ENCODE measurements at regions not wholly inside any gene's neighbourhood (a gene's known extent, or its start where the extent isn't known, plus 50 kb on each side); places are given as distances from the start of the nearest gene placed in this dataset.

GRCh38 chr18:78607221-78607620, 372.4 kb upstream of the SALL3 start:
- no peaks in the 10 kb centered on the region for H3K9me3 ChIP-seq (ENCODE audit: low read length)
- ChIA-PET POLR2A (no interaction called here), CTCF (ENCODE audit: low intra/inter-chr PET ratio, low total read pairs) (no interaction called here)
- no TSS peak for BruUV-seq (replicated peaks)
- intact Hi-C loops (cut with micrococcal nuclease; ENCODE audit: unreplicated experiment) (no loop called here), in situ Hi-C loops (cut with HindIII; ENCODE audit: extremely low pct_ligation_motif_present, low pct_unique_long_range_greater_than_20kb) (no loop called here)
- H3K79me2 ChIP-seq (ENCODE audit: insufficient read depth, low read length) = no peaks in the 10 kb centered on the region
- peaks cover 0 to 24% of the 10 kb centered on the region in 2 experiments; a peak in 4 of 5 replicates for H3K27me3 ChIP-seq (ENCODE audit: control insufficient read depth in 1 of 2, insufficient read depth in 2 of 2, low read length in 2 of 2)
- no peak overlapping the region for H3K4me2 ChIP-seq (ENCODE audit: low read depth, low read length)
- DNase-seq (ENCODE audit: low spot score) (no peak), FAIRE-seq (no peak), ATAC-seq (no peak)
- 56% methylated on average over 17 of the region's 17 CpGs for WGBS (ENCODE audit: low lambda C conversion rate)
- no peak for TF ChIP-seq KDM4B (CRISPR knock-in tag; IDR thresholded peaks at IDR 0.05)
- TF ChIP-seq, protein P1, sequence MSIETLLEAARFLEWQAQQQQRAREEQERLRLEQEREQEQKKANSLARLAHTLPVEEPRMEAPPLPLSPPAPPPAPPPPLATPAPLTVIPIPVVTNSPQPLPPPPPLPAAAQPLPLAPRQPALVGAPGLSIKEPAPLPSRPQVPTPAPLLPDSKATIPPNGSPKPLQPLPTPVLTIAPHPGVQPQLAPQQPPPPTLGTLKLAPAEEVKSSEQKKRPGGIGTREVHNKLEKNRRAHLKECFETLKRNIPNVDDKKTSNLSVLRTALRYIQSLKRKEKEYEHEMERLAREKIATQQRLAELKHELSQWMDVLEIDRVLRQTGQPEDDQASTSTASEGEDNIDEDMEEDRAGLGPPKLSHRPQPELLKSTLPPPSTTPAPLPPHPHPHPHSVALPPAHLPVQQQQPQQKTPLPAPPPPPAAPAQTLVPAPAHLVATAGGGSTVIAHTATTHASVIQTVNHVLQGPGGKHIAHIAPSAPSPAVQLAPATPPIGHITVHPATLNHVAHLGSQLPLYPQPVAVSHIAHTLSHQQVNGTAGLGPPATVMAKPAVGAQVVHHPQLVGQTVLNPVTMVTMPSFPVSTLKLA (IDR thresholded peaks at IDR 0.05) = peak; percentile 61
- no peaks in the 10 kb centered on the region for H3K4me1 ChIP-seq (ENCODE audit: insufficient read depth, low read length)
- no peak overlapping the region for H3K9ac ChIP-seq (ENCODE audit: insufficient read depth, low read depth, low read length)
- H3K36me3 ChIP-seq (replicated peaks in 1 of 2; ENCODE audit: control insufficient read depth in 1 of 2, insufficient read depth in 2 of 2, low read length in 2 of 2) = no peaks in the 10 kb centered on the region
- H3K4me3 ChIP-seq (replicated peaks in 1 of 3; ENCODE audit: insufficient read depth in 1 of 3, low read depth in 2 of 3, low read length in 3 of 3) = no peak overlapping the region
- no peaks in the 10 kb centered on the region for H4K20me1 ChIP-seq (ENCODE audit: insufficient read depth, low read length)
- H3K27ac ChIP-seq (ENCODE audit: extremely low read length, insufficient read depth, low read length) = no peak overlapping the region
- no peak overlapping the region for H2AFZ ChIP-seq (ENCODE audit: low read length)

- ATAC-seq = no peak
- ChIA-PET POLR2A (no interaction called here), CTCF (ENCODE audit: low intra/inter-chr PET ratio, low total read pairs) (no interaction called here)
- H2AFZ ChIP-seq (ENCODE audit: low read length) = no peak overlapping the region
- H3K4me2 ChIP-seq (ENCODE audit: low read depth, low read length) = no peak overlapping the region
- peaks cover 0 to 22% of the 10 kb centered on the region in 2 experiments; a peak in 4 of 5 replicates for H3K27me3 ChIP-seq (ENCODE audit: control insufficient read depth in 1 of 2, insufficient read depth in 2 of 2, low read length in 2 of 2)
- no peak overlapping the region for H3K27ac ChIP-seq (ENCODE audit: extremely low read length, insufficient read depth, low read length)
- no peak for DNase-seq (ENCODE audit: low spot score)
- no peak overlapping the region for H3K9ac ChIP-seq (ENCODE audit: insufficient read depth, low read depth, low read length)
- H3K4me3 ChIP-seq (replicated peaks in 1 of 3; ENCODE audit: insufficient read depth in 1 of 3, low read depth in 2 of 3, low read length in 3 of 3) = no peak overlapping the region
- intact Hi-C loops (cut with micrococcal nuclease; ENCODE audit: unreplicated experiment) (no loop called here), in situ Hi-C loops (cut with HindIII; ENCODE audit: extremely low pct_ligation_motif_present, low pct_unique_long_range_greater_than_20kb) (no loop called here)
- H3K36me3 ChIP-seq (replicated peaks in 1 of 2; ENCODE audit: control insufficient read depth in 1 of 2, insufficient read depth in 2 of 2, low read length in 2 of 2) = no peaks in the 10 kb centered on the region
- no peaks in the 10 kb centered on the region for H3K4me1 ChIP-seq (ENCODE audit: insufficient read depth, low read length)
- no peaks in the 10 kb centered on the region for H4K20me1 ChIP-seq (ENCODE audit: insufficient read depth, low read length)
- no TSS peak for BruUV-seq (replicated peaks)
- no peaks in the 10 kb centered on the region for H3K9me3 ChIP-seq (ENCODE audit: low read length)
- no peak for FAIRE-seq
- WGBS (ENCODE audit: low lambda C conversion rate) = 23% methylated on average over 7 of the region's 15 CpGs
- H3K79me2 ChIP-seq (ENCODE audit: insufficient read depth, low read length) = no peaks in the 10 kb centered on the region
- TF ChIP-seq ZNF850 (CRISPR knock-in tag; conservative IDR thresholded peaks at IDR 0.05) = no peak
- TF ChIP-seq ATRX (CRISPR knock-in tag; IDR thresholded peaks at IDR 0.05; ENCODE audit: borderline replicate concordance) = no peak
- TF ChIP-seq ATF2 (CRISPR knock-in tag; IDR thresholded peaks at IDR 0.05) = no peak
- TF ChIP-seq ZNF766 (CRISPR knock-in tag; IDR thresholded peaks at IDR 0.05; ENCODE audit: borderline replicate concordance) = no peak
- TF ChIP-seq, protein P2, sequence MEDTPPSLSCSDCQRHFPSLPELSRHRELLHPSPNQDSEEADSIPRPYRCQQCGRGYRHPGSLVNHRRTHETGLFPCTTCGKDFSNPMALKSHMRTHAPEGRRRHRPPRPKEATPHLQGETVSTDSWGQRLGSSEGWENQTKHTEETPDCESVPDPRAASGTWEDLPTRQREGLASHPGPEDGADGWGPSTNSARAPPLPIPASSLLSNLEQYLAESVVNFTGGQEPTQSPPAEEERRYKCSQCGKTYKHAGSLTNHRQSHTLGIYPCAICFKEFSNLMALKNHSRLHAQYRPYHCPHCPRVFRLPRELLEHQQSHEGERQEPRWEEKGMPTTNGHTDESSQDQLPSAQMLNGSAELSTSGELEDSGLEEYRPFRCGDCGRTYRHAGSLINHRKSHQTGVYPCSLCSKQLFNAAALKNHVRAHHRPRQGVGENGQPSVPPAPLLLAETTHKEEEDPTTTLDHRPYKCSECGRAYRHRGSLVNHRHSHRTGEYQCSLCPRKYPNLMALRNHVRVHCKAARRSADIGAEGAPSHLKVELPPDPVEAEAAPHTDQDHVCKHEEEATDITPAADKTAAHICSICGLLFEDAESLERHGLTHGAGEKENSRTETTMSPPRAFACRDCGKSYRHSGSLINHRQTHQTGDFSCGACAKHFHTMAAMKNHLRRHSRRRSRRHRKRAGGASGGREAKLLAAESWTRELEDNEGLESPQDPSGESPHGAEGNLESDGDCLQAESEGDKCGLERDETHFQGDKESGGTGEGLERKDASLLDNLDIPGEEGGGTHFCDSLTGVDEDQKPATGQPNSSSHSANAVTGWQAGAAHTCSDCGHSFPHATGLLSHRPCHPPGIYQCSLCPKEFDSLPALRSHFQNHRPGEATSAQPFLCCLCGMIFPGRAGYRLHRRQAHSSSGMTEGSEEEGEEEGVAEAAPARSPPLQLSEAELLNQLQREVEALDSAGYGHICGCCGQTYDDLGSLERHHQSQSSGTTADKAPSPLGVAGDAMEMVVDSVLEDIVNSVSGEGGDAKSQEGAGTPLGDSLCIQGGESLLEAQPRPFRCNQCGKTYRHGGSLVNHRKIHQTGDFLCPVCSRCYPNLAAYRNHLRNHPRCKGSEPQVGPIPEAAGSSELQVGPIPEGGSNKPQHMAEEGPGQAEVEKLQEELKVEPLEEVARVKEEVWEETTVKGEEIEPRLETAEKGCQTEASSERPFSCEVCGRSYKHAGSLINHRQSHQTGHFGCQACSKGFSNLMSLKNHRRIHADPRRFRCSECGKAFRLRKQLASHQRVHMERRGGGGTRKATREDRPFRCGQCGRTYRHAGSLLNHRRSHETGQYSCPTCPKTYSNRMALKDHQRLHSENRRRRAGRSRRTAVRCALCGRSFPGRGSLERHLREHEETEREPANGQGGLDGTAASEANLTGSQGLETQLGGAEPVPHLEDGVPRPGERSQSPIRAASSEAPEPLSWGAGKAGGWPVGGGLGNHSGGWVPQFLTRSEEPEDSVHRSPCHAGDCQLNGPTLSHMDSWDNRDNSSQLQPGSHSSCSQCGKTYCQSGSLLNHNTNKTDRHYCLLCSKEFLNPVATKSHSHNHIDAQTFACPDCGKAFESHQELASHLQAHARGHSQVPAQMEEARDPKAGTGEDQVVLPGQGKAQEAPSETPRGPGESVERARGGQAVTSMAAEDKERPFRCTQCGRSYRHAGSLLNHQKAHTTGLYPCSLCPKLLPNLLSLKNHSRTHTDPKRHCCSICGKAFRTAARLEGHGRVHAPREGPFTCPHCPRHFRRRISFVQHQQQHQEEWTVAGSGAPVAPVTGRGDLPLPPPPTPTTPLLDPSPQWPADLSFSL (CRISPR knock-in tag; IDR thresholded peaks at IDR 0.05) = no peak
- no peak for TF ChIP-seq MBNL3 (CRISPR knock-in tag; conservative IDR thresholded peaks at IDR 0.05)
- no peak for TF ChIP-seq TCF12 (IDR thresholded peaks at IDR 0.05)
- no peak for TF ChIP-seq TCF12 (CRISPR knock-in tag; IDR thresholded peaks at IDR 0.05)
Observed at GRCh38 chr18:78607784-78608183, 371.8 kb upstream of the SALL3 start.

All from HepG2 (cell line).